ENCODE measurements at regions not wholly inside any gene's neighbourhood (a gene's known extent, or its start where the extent isn't known, plus 50 kb on each side); places are given as distances from the start of the nearest gene placed in this dataset.

GRCh38 chr13:109698779-109699178 lies 87.6 kb downstream of the IRS2 start:
- Histone ChIP-seq H3K9me1 (ENCODE audit: control insufficient read depth, extremely low read depth, insufficient read depth, low read length) (no peaks in the 10 kb centered on the region), H3K36me3 (ENCODE audit: control insufficient read depth in 2 of 2, extremely low read depth in 1 of 2, insufficient read depth in 2 of 2, low read length in 2 of 2) (no peaks in the 10 kb centered on the region), H2AFZ (ENCODE audit: control insufficient read depth, low read length) (no peak overlapping the region), H3K79me2 (ENCODE audit: control insufficient read depth, insufficient read depth, low read length) (no peaks in the 10 kb centered on the region), H3K9me3 (ENCODE audit: control insufficient read depth, low read depth, low read length) (no peaks in the 10 kb centered on the region), H3K4me3 (ENCODE audit: control insufficient read depth in 2 of 3, extremely low read depth in 1 of 3, insufficient read depth in 2 of 3, low read depth in 1 of 3, low read length in 3 of 3) (no peak overlapping the region), H3K27me3 (ENCODE audit: control insufficient read depth, extremely low read depth, insufficient read depth, low read length) (no peaks in the 10 kb centered on the region), H4K20me1 (ENCODE audit: control insufficient read depth, extremely low read depth, insufficient read depth, low read length) (no peaks in the 10 kb centered on the region), H3K4me1 (ENCODE audit: control insufficient read depth, extremely low read depth, insufficient read depth, low read length) (no peaks in the 10 kb centered on the region), H3K4me2 (ENCODE audit: control insufficient read depth, extremely low read depth, insufficient read depth, low read depth, low read length) (no peak overlapping the region), H3K27ac (ENCODE audit: control insufficient read depth, insufficient read depth, low read length) (no peak overlapping the region), H3K9ac (ENCODE audit: control insufficient read depth, extremely low read depth, insufficient read depth, low read length) (no peak overlapping the region)
- dilution Hi-C loops (cut with MboI; ENCODE audit: extremely low pct_ligation_motif_present, low sequenced_read_pairs): no loop called here
- DNase-seq (ENCODE audit: low read depth, low spot score) (no peak), FAIRE-seq (no peak)
- TF ChIP-seq CTCF (optimal IDR thresholded peaks at IDR 0.05 in 1 of 3, IDR thresholded peaks at IDR 0.05 in 1 of 3, conservative IDR thresholded peaks at IDR 0.05 in 1 of 3; ENCODE audit: extremely low read depth in 1 of 3, insufficient read depth in 2 of 3, low read length in 3 of 3) (no peak), EZH2 (IDR thresholded peaks at IDR 0.05; ENCODE audit: low read length) (no peak)

GRCh38 chr13:109697936-109698335 lies 88.4 kb downstream of the IRS2 start:
- H4K20me1 ChIP-seq (ENCODE audit: control insufficient read depth, extremely low read depth, insufficient read depth, low read length): no peaks in the 10 kb centered on the region
- H3K9me1 ChIP-seq (ENCODE audit: control insufficient read depth, extremely low read depth, insufficient read depth, low read length): no peaks in the 10 kb centered on the region
- no peaks in the 10 kb centered on the region for H3K9me3 ChIP-seq (ENCODE audit: control insufficient read depth, low read depth, low read length)
- no peaks in the 10 kb centered on the region for H3K4me1 ChIP-seq (ENCODE audit: control insufficient read depth, extremely low read depth, insufficient read depth, low read length)
- no peak overlapping the region for H3K27ac ChIP-seq (ENCODE audit: control insufficient read depth, insufficient read depth, low read length)
- no peaks in the 10 kb centered on the region for H3K36me3 ChIP-seq (ENCODE audit: control insufficient read depth in 2 of 2, extremely low read depth in 1 of 2, insufficient read depth in 2 of 2, low read length in 2 of 2)
- dilution Hi-C loops (cut with MboI; ENCODE audit: extremely low pct_ligation_motif_present, low sequenced_read_pairs): no loop called here
- no peak overlapping the region for H3K4me2 ChIP-seq (ENCODE audit: control insufficient read depth, extremely low read depth, insufficient read depth, low read depth, low read length)
- no peak for TF ChIP-seq EZH2 (IDR thresholded peaks at IDR 0.05; ENCODE audit: low read length)
- TF ChIP-seq CTCF (optimal IDR thresholded peaks at IDR 0.05 in 1 of 3, IDR thresholded peaks at IDR 0.05 in 1 of 3, conservative IDR thresholded peaks at IDR 0.05 in 1 of 3; ENCODE audit: extremely low read depth in 1 of 3, insufficient read depth in 2 of 3, low read length in 3 of 3): no peak
- no peaks in the 10 kb centered on the region for H3K79me2 ChIP-seq (ENCODE audit: control insufficient read depth, insufficient read depth, low read length)
- DNase-seq (ENCODE audit: low read depth, low spot score): no peak
- H3K9ac ChIP-seq (ENCODE audit: control insufficient read depth, extremely low read depth, insufficient read depth, low read length): no peak overlapping the region
- no peaks in the 10 kb centered on the region for H3K27me3 ChIP-seq (ENCODE audit: control insufficient read depth, extremely low read depth, insufficient read depth, low read length)
- H3K4me3 ChIP-seq (ENCODE audit: control insufficient read depth in 2 of 3, extremely low read depth in 1 of 3, insufficient read depth in 2 of 3, low read depth in 1 of 3, low read length in 3 of 3): no peak overlapping the region
- H2AFZ ChIP-seq (ENCODE audit: control insufficient read depth, low read length): no peak overlapping the region
- FAIRE-seq: no peak
